HG03025 (cell line): ENCODE measurements at regions not wholly inside any gene's neighbourhood (a gene's known extent, or its start where the extent isn't known, plus 50 kb on each side); places are given as distances from the start of the nearest gene placed in this dataset.

Experiments used
- ATAC-seq: cut with Tn5 transposase; IDR thresholded peaks from one replicate; pipeline ENCODE4 v1.9.1; 2021; ENCODE audit warnings: mild to moderate bottlenecking, moderate library complexity; ENCODE audit not compliant: unreplicated experiment, low FRiP score

GRCh38 chr11:112398798-112399478, 138.3 kb upstream of the PLET1 start:
- no peak for ATAC-seq

DNA sequence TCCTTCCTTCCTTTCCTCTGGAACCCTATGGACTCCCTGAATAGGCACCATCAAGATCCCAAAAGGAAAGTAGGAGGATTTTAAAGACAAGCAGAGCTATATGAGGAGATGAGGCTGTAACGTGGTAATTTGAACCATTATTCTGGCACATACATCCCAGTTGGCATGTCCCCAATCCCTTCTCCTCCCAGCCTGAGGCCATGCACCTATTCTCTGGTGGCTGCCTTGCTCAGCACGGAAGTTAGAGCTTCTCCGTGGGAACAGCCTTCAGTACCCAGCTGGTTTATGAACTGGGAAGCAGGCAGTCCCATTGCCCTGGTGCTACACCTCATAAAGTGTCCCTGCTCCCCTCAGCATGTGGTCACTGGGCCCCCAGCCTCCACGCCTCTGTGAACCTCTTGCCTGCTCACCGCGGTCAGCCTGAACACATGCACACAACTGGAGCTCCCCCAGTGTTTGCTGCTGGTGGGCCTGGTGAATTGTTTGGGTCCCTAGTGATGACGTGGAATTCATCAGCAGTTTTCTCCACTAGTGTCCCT, 139.9 kb upstream of the PLET1 start:
- ATAC-seq, result no peak

DNA sequence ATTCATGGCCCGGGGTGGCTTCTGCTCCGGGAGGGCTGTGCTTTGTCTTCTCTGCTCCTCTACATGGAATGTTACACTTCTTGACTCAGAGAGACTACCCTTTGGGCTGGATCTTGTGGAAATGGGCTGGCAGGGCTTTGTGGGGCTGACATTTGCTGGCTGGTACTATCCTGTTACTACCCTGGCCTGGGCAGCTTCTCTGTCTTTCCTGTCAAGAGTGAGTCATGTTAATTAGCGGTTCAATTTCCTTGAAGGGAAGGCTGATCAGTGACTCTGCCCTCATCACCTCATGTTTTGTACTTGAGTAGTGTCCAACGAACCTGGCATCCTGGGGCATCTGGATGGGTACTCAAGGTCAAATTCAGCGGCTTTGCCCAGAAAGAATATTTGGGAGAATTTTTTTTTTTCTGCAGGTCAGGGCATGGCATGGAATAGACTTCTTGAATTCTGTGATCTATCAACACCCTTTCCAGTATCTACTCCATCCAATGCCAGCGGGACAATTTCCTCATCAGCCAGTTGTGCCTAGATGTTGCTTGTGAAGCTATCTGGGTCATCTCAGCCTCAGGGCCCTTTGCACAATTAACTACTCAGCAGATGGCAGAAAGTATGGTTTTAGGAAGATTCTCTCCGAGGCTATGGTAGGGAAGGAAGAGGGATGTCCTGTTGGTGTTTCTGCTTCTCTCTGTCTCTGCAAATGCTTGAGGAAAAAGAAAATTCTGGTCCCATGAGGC, 140.5 kb upstream of the PLET1 start:
- no peak for ATAC-seq

GRCh38 chr11:112403432-112403831, 142.8 kb upstream of the PLET1 start:
- ATAC-seq, result no peak

GRCh38 chr11:112404112-112404511, 143.5 kb upstream of the PLET1 start:
- no peak for ATAC-seq

GRCh38 chr11:112408517-112408916, 147.9 kb upstream of the PLET1 start:
- ATAC-seq, result no peak

- ATAC-seq, result no peak
These were observed 149.7 kb upstream of the PLET1 start for GRCh38 chr11:112410325-112410724.

- ATAC-seq, result no peak
These were observed 151.7 kb upstream of the PLET1 start for GRCh38 chr11:112412383-112412782.

- no peak for ATAC-seq
These were observed 156.7 kb upstream of the PLET1 start for GRCh38 chr11:112417339-112417738.

GRCh38 chr11:112418438-112418837, 157.8 kb upstream of the PLET1 start:
- no peak for ATAC-seq

- ATAC-seq, result no peak
These were observed 161.2 kb upstream of the PLET1 start for GRCh38 chr11:112421879-112422278.

DNA sequence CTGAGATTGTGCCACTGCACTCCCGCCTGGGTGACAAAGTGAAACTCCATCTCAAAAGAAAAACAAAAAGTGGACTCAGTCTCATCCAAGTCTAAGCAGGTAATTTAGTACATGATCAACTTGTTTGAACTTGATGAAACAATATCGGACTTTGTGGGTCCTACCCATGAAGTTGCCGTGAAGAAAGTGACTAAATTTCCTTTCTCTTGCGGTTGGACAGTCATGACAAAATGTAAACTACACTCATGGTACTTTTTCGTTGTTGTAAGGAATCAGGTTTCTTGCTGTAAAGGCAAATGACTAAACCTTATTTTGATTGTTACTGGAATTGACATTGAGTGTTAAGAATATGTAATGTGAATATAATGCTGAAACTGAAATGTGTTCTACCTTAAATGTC, 164.5 kb upstream of the PLET1 start:
- ATAC-seq, result no peak

DNA sequence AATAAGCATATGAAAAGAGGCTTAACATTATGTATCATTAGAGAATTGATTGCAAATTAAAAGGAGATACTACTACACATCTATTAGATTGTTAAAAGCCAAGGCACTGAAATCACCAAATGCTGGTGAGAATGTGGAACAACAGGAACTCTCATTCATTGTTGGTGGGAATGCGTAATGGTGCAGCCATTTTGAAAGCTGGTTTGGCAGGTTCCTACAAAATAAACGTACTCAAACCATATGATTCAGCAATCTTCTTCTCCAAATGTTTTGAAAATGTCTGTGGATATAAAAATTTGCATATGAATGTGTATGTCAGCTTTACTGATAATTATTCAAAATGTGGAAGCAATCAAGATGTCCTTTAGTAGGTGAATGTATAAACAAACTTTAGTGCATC, 176.4 kb upstream of the PLET1 start:
- ATAC-seq, result no peak

GRCh38 chr11:112439614-112440013, 179.0 kb upstream of the PLET1 start:
- ATAC-seq, result no peak

DNA sequence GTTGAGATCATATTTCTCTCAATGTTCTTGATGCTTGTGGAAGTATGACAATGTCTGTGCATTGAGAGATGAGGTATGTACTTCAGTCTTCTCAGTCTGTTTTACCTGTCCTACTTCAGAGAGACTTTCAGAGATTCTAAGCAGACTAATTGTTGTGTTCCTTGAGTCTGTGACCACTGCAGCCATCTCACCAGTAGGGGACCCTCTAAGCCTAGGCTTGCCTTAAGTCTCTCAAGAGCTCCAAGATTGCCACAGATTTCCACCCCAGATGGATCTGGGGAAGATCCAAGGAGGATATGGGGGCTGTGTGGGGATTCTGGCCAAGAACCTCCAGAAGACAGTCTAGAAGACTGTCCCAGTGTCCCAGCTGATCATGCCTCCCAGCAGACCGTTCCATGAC, 179.9 kb upstream of the PLET1 start:
- ATAC-seq, result no peak

DNA sequence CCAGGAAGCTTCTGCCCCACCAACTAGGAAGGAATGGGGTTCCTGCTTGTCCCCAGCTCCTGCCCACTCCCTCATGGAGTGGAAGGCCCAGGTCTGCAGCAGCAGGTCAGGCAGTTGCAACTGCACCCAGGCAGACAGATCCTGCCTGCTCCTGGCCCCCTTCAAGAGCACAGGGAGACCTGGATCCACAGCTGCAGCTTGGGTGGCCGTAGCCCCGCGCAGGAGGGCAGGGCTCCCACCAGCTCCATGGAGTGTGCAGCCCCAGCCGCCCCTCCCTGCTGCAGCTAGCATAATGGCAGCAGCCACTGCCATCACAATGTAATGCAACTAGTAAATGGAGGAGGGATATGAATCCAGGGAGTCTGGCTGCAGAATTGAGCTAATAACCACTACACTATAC, 187.5 kb upstream of the PLET1 start:
- ATAC-seq, result no peak

- ATAC-seq, result no peak
These were observed 188.1 kb upstream of the PLET1 start for GRCh38 chr11:112448806-112449205.

DNA sequence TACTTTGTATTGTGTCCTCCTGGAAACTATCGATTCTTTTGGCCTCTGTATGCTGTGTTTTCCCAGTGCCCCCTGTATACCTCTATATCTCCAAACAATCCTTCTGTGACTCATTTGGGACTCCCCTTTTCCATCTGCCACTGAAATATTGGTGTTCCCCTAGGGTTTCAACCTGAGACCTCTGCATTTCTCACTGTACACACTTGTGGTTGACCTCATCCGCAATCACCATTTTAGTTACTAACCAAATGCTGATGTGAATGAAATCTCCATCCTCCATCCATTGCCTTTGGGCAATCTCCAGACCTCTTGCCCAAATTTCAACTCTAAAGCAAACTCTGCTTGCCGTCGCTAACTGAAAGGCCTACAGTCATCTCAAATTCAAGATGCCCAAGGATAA, 190.6 kb upstream of the PLET1 start:
- no peak for ATAC-seq

DNA sequence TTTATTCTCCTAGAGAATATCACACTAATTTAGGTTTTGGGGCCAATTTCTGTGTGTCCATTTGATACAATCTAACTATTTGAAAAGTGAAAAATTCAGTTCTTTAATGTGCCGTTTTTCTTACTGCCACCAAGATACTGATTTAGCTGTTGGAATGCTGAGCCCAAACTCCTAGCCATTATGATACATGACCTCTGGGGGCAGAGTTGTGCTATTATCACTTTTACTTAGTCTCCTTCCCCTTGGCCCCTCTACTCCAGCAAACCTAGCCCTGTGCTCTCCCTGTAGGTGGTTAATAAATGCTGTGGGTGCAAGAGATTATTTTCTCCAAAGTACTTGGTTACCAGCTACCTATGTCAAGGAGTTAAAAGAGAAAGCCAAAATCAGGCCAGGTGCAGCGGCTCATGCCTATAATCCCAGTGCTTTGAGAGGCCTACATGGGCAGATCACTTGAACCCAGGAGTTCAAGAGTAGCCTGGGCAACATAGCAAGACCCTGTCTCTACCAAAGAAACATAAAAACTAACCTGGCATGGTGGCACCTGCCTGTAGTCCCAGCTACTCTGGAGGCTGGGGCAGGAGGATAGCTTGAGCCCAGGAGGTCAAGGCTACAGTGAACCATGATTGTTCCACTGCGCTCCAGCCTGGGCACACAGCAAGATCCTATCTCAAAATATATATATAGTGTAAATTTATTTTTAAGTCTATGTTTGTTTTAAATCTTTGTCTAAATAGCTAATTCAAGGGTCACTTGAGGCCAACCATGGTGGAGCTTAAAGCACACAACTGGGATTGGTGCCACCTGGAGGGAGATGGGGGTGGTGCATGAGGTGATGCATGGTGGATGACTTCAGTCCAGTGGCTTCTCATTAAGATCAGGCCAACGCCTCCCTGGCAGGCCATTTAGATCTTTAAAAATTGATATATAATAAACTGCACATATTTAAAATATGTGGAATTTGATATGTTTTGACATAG, 193.2 kb upstream of the PLET1 start:
- no peak for ATAC-seq

- no peak for ATAC-seq
These were observed 194.2 kb upstream of the PLET1 start for GRCh38 chr11:112454841-112455240.

GRCh38 chr11:112455791-112456190, 195.1 kb upstream of the PLET1 start:
- no peak for ATAC-seq
